Ishikawa (cell line): ENCODE measurements at regions not wholly inside any gene's neighbourhood (a gene's known extent, or its start where the extent isn't known, plus 50 kb on each side); places are given as distances from the start of the nearest gene placed in this dataset.

ENCODE experiments used
- CEBPB ChIP-seq: IDR thresholded peaks from 2 replicates; pipeline ENCODE4 v1.6.1; 2012
- EP300 ChIP-seq: IDR thresholded peaks from 2 replicates; pipeline ENCODE4 v1.6.1; 2012; ENCODE audit warnings: borderline replicate concordance
- FOXM1 ChIP-seq: IDR thresholded peaks from 2 replicates; pipeline ENCODE4 v1.6.1; 2012; ENCODE audit warnings: low read depth, borderline replicate concordance
- MAX ChIP-seq: IDR thresholded peaks from 2 replicates; pipeline ENCODE4 v1.6.1; 2012
- REST ChIP-seq: IDR thresholded peaks from 2 replicates; pipeline ENCODE4 v1.6.1; 2012; ENCODE audit warnings: low read depth, mild to moderate bottlenecking
- TAF1 ChIP-seq: IDR thresholded peaks from 2 replicates; pipeline ENCODE4 v1.6.1; 2012; ENCODE audit warnings: low read depth, mild to moderate bottlenecking
- TEAD4 ChIP-seq: IDR thresholded peaks from 2 replicates; pipeline ENCODE4 v1.6.1; 2012
- YY1 ChIP-seq: IDR thresholded peaks from 2 replicates; pipeline ENCODE4 v1.6.1; 2012; ENCODE audit warnings: low read depth
- ZBTB7A ChIP-seq: IDR thresholded peaks from 2 replicates; pipeline ENCODE4 v1.6.1; 2012; ENCODE audit warnings: low read depth

GRCh38 chr10:64859911-64860310 is 1338.7 kb downstream of the REEP3 start:
- TF ChIP-seq TEAD4 (no peak), REST (no peak), MAX (no peak), EP300 (no peak), YY1 (no peak), CEBPB (no peak), FOXM1 (no peak), TAF1 (no peak), ZBTB7A (no peak)
